ENCODE measurements at regions not wholly inside any gene's neighbourhood (a gene's known extent, or its start where the extent isn't known, plus 50 kb on each side); places are given as distances from the start of the nearest gene placed in this dataset.

DNA sequence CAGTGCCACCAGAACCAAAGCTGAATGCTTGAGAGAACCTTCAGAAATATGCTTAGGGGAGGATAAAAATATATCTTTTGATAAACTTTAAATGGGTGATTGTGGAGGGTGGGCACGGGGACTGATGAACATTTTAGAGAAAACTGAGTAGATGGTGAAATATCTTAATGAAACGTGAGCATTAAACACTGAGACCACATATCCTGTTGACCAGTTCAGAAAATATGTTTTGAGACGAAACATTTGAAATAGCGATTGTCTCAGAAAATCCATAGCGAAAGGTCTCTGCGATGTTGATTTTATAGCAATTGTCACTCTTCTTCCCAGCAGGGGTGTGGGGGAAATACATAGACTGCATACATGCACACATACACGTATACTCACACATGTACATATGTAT is 231.0 kb downstream of the ESM1 start:
- TF ChIP-seq, protein P1, sequence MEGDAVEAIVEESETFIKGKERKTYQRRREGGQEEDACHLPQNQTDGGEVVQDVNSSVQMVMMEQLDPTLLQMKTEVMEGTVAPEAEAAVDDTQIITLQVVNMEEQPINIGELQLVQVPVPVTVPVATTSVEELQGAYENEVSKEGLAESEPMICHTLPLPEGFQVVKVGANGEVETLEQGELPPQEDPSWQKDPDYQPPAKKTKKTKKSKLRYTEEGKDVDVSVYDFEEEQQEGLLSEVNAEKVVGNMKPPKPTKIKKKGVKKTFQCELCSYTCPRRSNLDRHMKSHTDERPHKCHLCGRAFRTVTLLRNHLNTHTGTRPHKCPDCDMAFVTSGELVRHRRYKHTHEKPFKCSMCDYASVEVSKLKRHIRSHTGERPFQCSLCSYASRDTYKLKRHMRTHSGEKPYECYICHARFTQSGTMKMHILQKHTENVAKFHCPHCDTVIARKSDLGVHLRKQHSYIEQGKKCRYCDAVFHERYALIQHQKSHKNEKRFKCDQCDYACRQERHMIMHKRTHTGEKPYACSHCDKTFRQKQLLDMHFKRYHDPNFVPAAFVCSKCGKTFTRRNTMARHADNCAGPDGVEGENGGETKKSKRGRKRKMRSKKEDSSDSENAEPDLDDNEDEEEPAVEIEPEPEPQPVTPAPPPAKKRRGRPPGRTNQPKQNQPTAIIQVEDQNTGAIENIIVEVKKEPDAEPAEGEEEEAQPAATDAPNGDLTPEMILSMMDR (IDR thresholded peaks at IDR 0.05; ENCODE audit: extremely low read depth, missing control alignments): no peak
- DNase-seq (ENCODE audit: low spot score): no peak

- DNase-seq (ENCODE audit: low spot score): no peak
- TF ChIP-seq, protein P1 (IDR thresholded peaks at IDR 0.05; ENCODE audit: extremely low read depth, missing control alignments): no peak
Measured at GRCh38 chr5:54753753-54754152, 231.6 kb downstream of the ESM1 start.

- DNase-seq (ENCODE audit: low spot score): peak; percentile 68
- TF ChIP-seq, protein P1 (IDR thresholded peaks at IDR 0.05; ENCODE audit: extremely low read depth, missing control alignments): no peak
Measured at GRCh38 chr5:54753034-54753433, 232.4 kb downstream of the ESM1 start.

- no peak for DNase-seq (ENCODE audit: low spot score)
- TF ChIP-seq, protein P1 (IDR thresholded peaks at IDR 0.05; ENCODE audit: extremely low read depth, missing control alignments): no peak
Measured at GRCh38 chr5:54748527-54748926, 231.0 kb downstream of the SNX18 start.

- TF ChIP-seq, protein P1 (IDR thresholded peaks at IDR 0.05; ENCODE audit: extremely low read depth, missing control alignments): no peak
- no peak for DNase-seq (ENCODE audit: low spot score)
Measured at GRCh38 chr5:54746777-54747398, 229.3 kb downstream of the SNX18 start.

DNA sequence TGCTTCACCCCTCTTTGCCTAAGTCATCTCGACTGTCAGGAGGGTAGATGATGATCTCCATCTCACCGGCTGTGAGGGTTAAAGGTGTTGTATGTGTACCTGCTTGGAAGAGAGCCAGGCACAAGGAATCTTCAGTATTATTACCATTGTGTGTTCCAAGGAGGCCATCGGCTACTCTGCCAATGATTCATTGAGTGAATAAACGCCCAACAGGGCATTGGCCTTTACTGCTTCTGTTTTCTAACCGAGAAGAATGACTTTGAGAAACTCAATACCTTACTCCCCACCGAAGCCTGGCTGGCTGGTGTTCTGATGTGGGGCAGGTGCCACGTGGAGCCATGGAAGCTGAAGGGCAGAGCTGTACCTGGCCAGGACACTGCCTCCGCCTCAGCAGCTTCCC is 228.8 kb downstream of the SNX18 start:
- no peak for DNase-seq (ENCODE audit: low spot score)
- TF ChIP-seq, protein P1 (IDR thresholded peaks at IDR 0.05; ENCODE audit: extremely low read depth, missing control alignments): no peak

- DNase-seq (ENCODE audit: low spot score): no peak
- TF ChIP-seq, protein P1 (IDR thresholded peaks at IDR 0.05; ENCODE audit: extremely low read depth, missing control alignments): no peak
Measured at GRCh38 chr5:54745599-54745998, 228.0 kb downstream of the SNX18 start.
